Upper lobe of left lung (tissue), 6 donors: ENCODE measurements at regions not wholly inside any gene's neighbourhood (a gene's known extent, or its start where the extent isn't known, plus 50 kb on each side); places are given as distances from the start of the nearest gene placed in this dataset.

ENCODE experiments used
- ATAC-seq, 2 donors: fragments of 200-7000 bp; cut with Tn5 transposase; one replicate each; pipeline ENCODE4 v1.9.1; 2022; ENCODE audit warnings: mild to moderate bottlenecking in 2 of 2, moderate library complexity in 2 of 2; ENCODE audit not compliant: low FRiP score in 2 of 2
- DNase-seq, 2 donors: peaks; one replicate each; pipeline ENCODE4 v3.0.0-alpha.2; 2019 to 2020
- H3K27ac ChIP-seq, 4 donors: fragments of 200-600 bp; sonication (generic); one replicate each; pipeline ENCODE4 v1.5.1; 2016 to 2019
- H3K27me3 ChIP-seq, 4 donors: fragments of 200-600 bp; sonication (generic); one replicate each; pipeline ENCODE4 v1.5.1; 2017 to 2019
- H3K36me3 ChIP-seq, 4 donors: fragments of 200-600 bp; sonication (generic); one replicate each; pipeline ENCODE4 v1.5.1; 2016 to 2019
- H3K4me1 ChIP-seq, 4 donors: fragments of 200-600 bp; sonication (generic); one replicate each; pipeline ENCODE4 v1.5.1; 2018 to 2019
- H3K4me3 ChIP-seq, 4 donors: fragments of 200-600 bp; sonication (generic); one replicate each; pipeline ENCODE4 v1.5.1; 2017 to 2019; ENCODE audit warnings: mild to moderate bottlenecking in 2 of 4, moderate library complexity in 1 of 4
- H3K9me3 ChIP-seq, 4 donors: fragments of 200-600 bp; sonication (generic); one replicate each; pipeline ENCODE4 v1.5.1; 2018 to 2019
- CTCF ChIP-seq, 6 experiments: fragments of 450-650 bp in 4 of 6; fragments of 200-600 bp in 2 of 6; sonication (generic) in 2 of 6; IDR thresholded peaks; one replicate each; pipeline ENCODE4 v1.5.1; 2016 to 2019; ENCODE audit warnings: antibody characterized with exemption in 6 of 6
- EP300 ChIP-seq, 4 donors: sonication (generic); formaldehyde crosslinking; IDR thresholded peaks; one replicate each; pipeline ENCODE4 v1.5.1; 2017; ENCODE audit warnings: antibody characterized with exemption in 4 of 4, control low read depth in 2 of 4
- POLR2A ChIP-seq, 4 donors: fragments of 450-650 bp; IDR thresholded peaks; one replicate each; pipeline ENCODE4 v1.5.1; 2016 to 2017; ENCODE audit warnings: antibody characterized with exemption in 4 of 4, mild to moderate bottlenecking in 2 of 4
- POLR2AphosphoS5 ChIP-seq, 2 donors: sonication (generic); formaldehyde crosslinking; IDR thresholded peaks; one replicate each; pipeline ENCODE4 v1.5.1; 2017; ENCODE audit warnings: antibody characterized with exemption in 2 of 2
- WGBS, 2 donors: methylation state at CpG; one replicate each; pipeline ENCODE4 v1.1.5; 2017 to 2018; 5-methylcytosine and 5-hydroxymethylcytosine counted together
- donor health status: DM: no; HTN: no; CAD: no; lungs with moderate emphysema.
- donor health status: DM: no; HTN: yes; CAD: no; lungs with severe emphysema.

DNA sequence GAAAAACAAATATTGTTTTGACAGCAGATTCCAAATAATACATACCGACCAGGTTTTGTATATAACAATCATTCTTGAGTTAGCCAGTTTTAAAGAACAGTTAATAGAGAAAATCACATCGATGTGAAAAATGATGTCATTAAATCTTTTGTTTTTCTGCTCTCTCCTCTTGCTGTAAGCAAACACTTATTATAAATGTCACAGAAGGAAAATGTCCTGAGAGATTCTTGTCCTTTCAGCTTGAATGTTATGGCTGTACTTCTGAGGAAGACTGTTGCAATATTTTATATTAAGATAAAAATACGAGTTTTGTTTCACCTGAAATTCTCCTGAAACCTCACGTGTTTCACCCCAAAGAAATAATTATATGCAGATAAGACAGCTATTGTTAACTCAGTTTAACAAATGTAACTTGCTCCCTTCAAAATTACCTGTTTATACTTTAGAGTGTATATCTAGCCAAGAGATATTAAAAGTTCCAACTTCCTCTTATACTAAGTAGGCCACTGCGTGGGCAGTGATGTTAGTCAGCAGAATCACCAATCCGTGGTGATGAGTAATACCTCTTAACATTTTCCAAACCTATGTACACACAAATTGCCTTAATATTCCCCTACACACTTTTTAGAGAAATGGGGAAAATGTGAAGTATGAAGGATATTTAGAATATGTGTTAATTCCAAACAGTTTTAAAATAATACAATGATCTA, 1111.4 kb upstream of the CITED2 start:
- TF ChIP-seq EP300 (IDR thresholded peaks at IDR 0.05) (peak in 1 of 4 donors; percentile 14), POLR2AphosphoS5 (IDR thresholded peaks at IDR 0.05) (no peak), POLR2A (IDR thresholded peaks at IDR 0.05) (no peak), CTCF (IDR thresholded peaks at IDR 0.05) (no peak)
- Histone ChIP-seq H3K27me3 (no peaks in the 10 kb centered on the region), H3K4me3 (no peak overlapping the region), H3K4me1 (peaks cover 0 to 3% (median 0%) of the 10 kb centered on the region in 4 donors), H3K27ac (peak overlapping the region in 2 of 4 donors; percentile 13 to 46), H3K36me3 (no peaks in the 10 kb centered on the region), H3K9me3 (peaks cover 0 to 7% (median 3%) of the 10 kb centered on the region in 4 donors)
- 47 to 56% methylated on average over 6 of the region's 6 CpGs for WGBS, 2 donors
- ATAC-seq (peak in 1 of 2 donors; percentile 85), DNase-seq (peak in 1 of 2 donors; percentile 49)

DNA sequence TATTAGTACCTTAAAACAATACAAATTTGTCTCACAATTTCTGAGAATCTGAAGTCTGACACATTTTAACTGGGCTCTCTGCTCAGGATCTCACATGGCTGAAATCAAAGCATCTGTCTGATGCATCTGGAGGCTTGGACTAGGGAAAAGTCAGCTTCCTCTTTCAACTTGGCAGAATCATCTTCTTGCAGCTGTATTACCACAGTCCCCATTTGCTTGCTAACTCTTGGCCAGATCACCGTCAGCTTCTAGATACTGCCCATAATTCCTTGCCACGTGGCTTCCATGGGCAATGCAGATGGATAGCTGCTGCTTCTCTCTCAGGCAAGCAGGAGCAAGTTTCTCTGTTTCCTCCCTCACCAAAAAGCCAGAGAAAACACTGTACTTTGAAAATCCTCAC, 1106.4 kb upstream of the CITED2 start:
- 38 to 47% methylated on average over 2 of the region's 2 CpGs for WGBS, 2 donors
- peak in 1 of 2 donors; percentile 61 for ATAC-seq
- H3K4me1 ChIP-seq, result peaks cover 0 to 1% (median 0%) of the 10 kb centered on the region in 4 donors
- no peak overlapping the region for H3K27ac ChIP-seq
- H3K4me3 ChIP-seq, result no peak overlapping the region
- no peaks in the 10 kb centered on the region for H3K27me3 ChIP-seq
- peak in 1 of 2 donors; percentile 21 for DNase-seq
- H3K36me3 ChIP-seq, result no peaks in the 10 kb centered on the region
- no peak for TF ChIP-seq EP300 (IDR thresholded peaks at IDR 0.05)
- no peak for TF ChIP-seq CTCF (IDR thresholded peaks at IDR 0.05)
- no peak for TF ChIP-seq POLR2A (IDR thresholded peaks at IDR 0.05)
- no peak for TF ChIP-seq POLR2AphosphoS5 (IDR thresholded peaks at IDR 0.05)
- no peaks in the 10 kb centered on the region for H3K9me3 ChIP-seq

- no peak for ATAC-seq
- no peaks in the 10 kb centered on the region for H3K9me3 ChIP-seq
- 90 to 91% methylated on average over 3 of the region's 3 CpGs for WGBS, 2 donors
Measured at GRCh38 chr6:140478631-140479030, 1104.2 kb upstream of the CITED2 start.

DNA sequence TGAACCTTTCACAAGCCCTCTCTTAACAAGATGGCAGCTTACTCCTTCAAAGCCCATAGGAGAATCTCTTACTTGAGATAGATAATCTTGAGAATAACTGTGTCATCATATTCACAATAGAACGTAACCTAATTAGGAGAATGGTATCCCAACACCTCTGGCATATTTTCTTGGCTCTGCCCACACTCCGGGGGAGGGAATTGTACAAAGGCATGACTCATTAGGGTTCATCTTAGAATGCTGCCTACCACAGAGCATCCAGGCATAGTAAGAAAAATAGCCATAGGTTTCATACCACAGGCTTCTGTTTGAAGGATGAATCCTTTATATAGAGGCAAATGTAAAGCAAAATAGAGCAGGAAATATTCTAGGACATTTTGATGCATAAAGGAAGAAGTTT, 1100.6 kb upstream of the CITED2 start:
- H3K36me3 ChIP-seq, result no peaks in the 10 kb centered on the region
- no peak overlapping the region for H3K27ac ChIP-seq
- no peaks in the 10 kb centered on the region for H3K4me1 ChIP-seq
- no peak overlapping the region for H3K4me3 ChIP-seq
- no peak for DNase-seq
- WGBS, 2 donors, result 85 to 96% methylated on average over 2 of the region's 2 CpGs
- no peaks in the 10 kb centered on the region for H3K27me3 ChIP-seq
- ATAC-seq, result no peak
- H3K9me3 ChIP-seq, result no peaks in the 10 kb centered on the region
- TF ChIP-seq POLR2AphosphoS5 (IDR thresholded peaks at IDR 0.05) (no peak), CTCF (IDR thresholded peaks at IDR 0.05) (no peak), POLR2A (IDR thresholded peaks at IDR 0.05) (no peak), EP300 (IDR thresholded peaks at IDR 0.05) (no peak)

More at GRCh38 chr6:140478631-140479030, 1104.2 kb upstream of the CITED2 start:
- DNase-seq, result no peak
- no peaks in the 10 kb centered on the region for H3K27me3 ChIP-seq
- no peak for TF ChIP-seq EP300 (IDR thresholded peaks at IDR 0.05)
- no peaks in the 10 kb centered on the region for H3K36me3 ChIP-seq
- no peak overlapping the region for H3K27ac ChIP-seq
- no peaks in the 10 kb centered on the region for H3K4me1 ChIP-seq
- no peak overlapping the region for H3K4me3 ChIP-seq

- DNase-seq (no peak), ATAC-seq (no peak)
- Histone ChIP-seq H3K27ac (no peak overlapping the region), H3K27me3 (no peaks in the 10 kb centered on the region), H3K36me3 (no peaks in the 10 kb centered on the region), H3K4me3 (no peak overlapping the region), H3K9me3 (peaks cover 0 to 5% (median 0%) of the 10 kb centered on the region in 4 donors), H3K4me1 (peaks cover 0 to 14% (median 10%) of the 10 kb centered on the region in 4 donors)
- WGBS, 2 donors, result 79 to 86% methylated on average over 3 of the region's 3 CpGs
- TF ChIP-seq POLR2A (IDR thresholded peaks at IDR 0.05), result no peak
- no peak for TF ChIP-seq POLR2AphosphoS5 (IDR thresholded peaks at IDR 0.05)
- no peak for TF ChIP-seq CTCF (IDR thresholded peaks at IDR 0.05)
- no peak for TF ChIP-seq EP300 (IDR thresholded peaks at IDR 0.05)
Measured at GRCh38 chr6:140464720-140465119, 1090.3 kb upstream of the CITED2 start.
